Activated naive CD8-positive, alpha-beta T cell (primary cell): ENCODE measurements at regions not wholly inside any gene's neighbourhood (a gene's known extent, or its start where the extent isn't known, plus 50 kb on each side); places are given as distances from the start of the nearest gene placed in this dataset.
"Not testable (repeated sequence)": the region's sequence is repeated elsewhere in the genome, so short reads cannot be mapped to it uniquely, and the experiment has no call there.

ENCODE experiments used
- H3K27ac Mint-ChIP-seq: one replicate; pipeline ENCODE4 v1.8.0; 2021; ENCODE audit warnings: mixed read lengths
- H3K27me3 Mint-ChIP-seq: one replicate; pipeline ENCODE4 v1.8.0; 2021; ENCODE audit warnings: mixed read lengths
- H3K36me3 Mint-ChIP-seq: one replicate; pipeline ENCODE4 v1.8.0; 2021; ENCODE audit warnings: mixed read lengths
- H3K4me1 Mint-ChIP-seq: one replicate; pipeline ENCODE4 v1.8.0; 2021; ENCODE audit warnings: low read depth, mixed read lengths
- H3K4me3 Mint-ChIP-seq: one replicate; pipeline ENCODE4 v1.8.0; 2021; ENCODE audit warnings: mild to moderate bottlenecking, mixed read lengths
- H3K9me3 Mint-ChIP-seq: one replicate; pipeline ENCODE4 v1.8.0; 2021; ENCODE audit warnings: low read depth, mixed read lengths

- peaks cover 2% of the 10 kb centered on the region for H3K36me3 Mint-ChIP-seq
- H3K9me3 Mint-ChIP-seq = no peaks in the 10 kb centered on the region
- H3K4me1 Mint-ChIP-seq = no peaks in the 10 kb centered on the region
- H3K27ac Mint-ChIP-seq = no peak overlapping the region
- peaks cover 8% of the 10 kb centered on the region for H3K27me3 Mint-ChIP-seq
- no peak overlapping the region for H3K4me3 Mint-ChIP-seq
Measured at GRCh38 chr4:158958489-158959270, 144.2 kb upstream of the RAPGEF2 start.

- no peaks in the 10 kb centered on the region for H3K4me1 Mint-ChIP-seq
- H3K36me3 Mint-ChIP-seq = no peaks in the 10 kb centered on the region
- no peak overlapping the region for H3K27ac Mint-ChIP-seq
- no peak overlapping the region for H3K4me3 Mint-ChIP-seq
- no peaks in the 10 kb centered on the region for H3K9me3 Mint-ChIP-seq
- peaks cover 11% of the 10 kb centered on the region for H3K27me3 Mint-ChIP-seq
Measured at GRCh38 chr4:158962393-158962792, 140.5 kb upstream of the RAPGEF2 start.

- H3K27ac Mint-ChIP-seq, H3K9me3 Mint-ChIP-seq, H3K4me1 Mint-ChIP-seq, H3K4me3 Mint-ChIP-seq, H3K36me3 Mint-ChIP-seq: not testable (repeated sequence)
- peaks cover 11% of the 10 kb centered on the region for H3K27me3 Mint-ChIP-seq
Measured at GRCh38 chr4:158963282-158963681, 139.6 kb upstream of the RAPGEF2 start.

DNA sequence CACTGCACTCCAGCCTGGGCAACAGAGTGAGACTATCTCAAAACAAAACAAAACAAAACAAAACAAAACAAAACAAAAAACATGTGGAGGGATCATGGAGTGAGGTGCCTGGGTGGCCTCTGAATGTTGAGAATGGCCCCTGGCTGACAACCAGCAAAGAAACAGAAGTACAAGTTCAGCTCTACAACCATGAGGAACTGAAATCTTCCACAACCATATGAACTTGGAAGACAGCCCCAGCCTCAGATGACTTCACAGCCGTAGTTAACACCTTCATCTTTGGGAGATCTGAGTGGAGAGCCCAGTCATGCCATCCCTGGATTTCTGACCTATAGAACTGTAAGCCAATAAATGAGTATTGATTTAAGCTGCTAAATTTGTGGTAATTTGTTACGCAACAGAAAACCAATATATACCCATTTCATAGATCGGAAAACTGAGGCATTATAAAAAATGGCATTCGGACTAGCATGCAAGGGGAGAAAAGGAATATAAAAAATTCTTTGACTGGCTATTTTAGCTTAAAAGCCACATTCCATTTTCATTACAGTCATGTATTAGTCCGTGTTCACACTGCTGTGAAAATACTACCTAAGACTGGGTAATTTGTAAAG lies 138.7 kb upstream of the RAPGEF2 start:
- Mint-ChIP-seq H3K27ac (no peak overlapping the region), H3K27me3 (peaks cover 11% of the 10 kb centered on the region), H3K9me3 (no peaks in the 10 kb centered on the region), H3K36me3 (no peaks in the 10 kb centered on the region), H3K4me3 (no peak overlapping the region), H3K4me1 (no peaks in the 10 kb centered on the region)

DNA sequence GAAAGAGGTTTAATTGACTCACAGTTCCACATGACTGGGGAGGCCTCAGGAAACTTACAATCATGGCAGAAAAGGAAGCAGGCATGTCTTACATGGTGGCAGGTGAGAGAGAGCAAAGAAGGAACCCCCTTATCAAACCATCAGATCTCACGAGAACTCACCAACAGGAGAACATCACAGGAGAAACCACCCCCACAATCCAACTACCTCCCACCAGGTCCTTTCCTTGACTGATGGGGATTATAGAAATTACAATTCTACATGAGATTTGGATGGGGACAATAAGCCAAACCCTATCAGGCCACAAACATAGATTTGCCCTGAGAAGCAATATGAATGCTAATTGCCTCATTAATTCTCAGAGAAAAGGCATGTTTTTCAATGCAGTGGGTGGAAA lies 138.2 kb upstream of the RAPGEF2 start:
- no peaks in the 10 kb centered on the region for H3K36me3 Mint-ChIP-seq
- H3K27me3 Mint-ChIP-seq = peaks cover 11% of the 10 kb centered on the region
- no peaks in the 10 kb centered on the region for H3K9me3 Mint-ChIP-seq
- no peak overlapping the region for H3K4me3 Mint-ChIP-seq
- H3K4me1 Mint-ChIP-seq = no peaks in the 10 kb centered on the region
- H3K27ac Mint-ChIP-seq = no peak overlapping the region

- Mint-ChIP-seq H3K4me3 (no peak overlapping the region), H3K27me3 (peaks cover 11% of the 10 kb centered on the region), H3K4me1 (no peaks in the 10 kb centered on the region), H3K27ac (no peak overlapping the region), H3K9me3 (no peaks in the 10 kb centered on the region), H3K36me3 (no peaks in the 10 kb centered on the region)
Measured at GRCh38 chr4:158965226-158965625, 137.7 kb upstream of the RAPGEF2 start.

- Mint-ChIP-seq H3K9me3 (no peaks in the 10 kb centered on the region), H3K4me1 (no peaks in the 10 kb centered on the region), H3K36me3 (no peaks in the 10 kb centered on the region), H3K27me3 (peaks cover 10% of the 10 kb centered on the region), H3K27ac (no peak overlapping the region), H3K4me3 (no peak overlapping the region)
Measured at GRCh38 chr4:158966091-158966490, 136.8 kb upstream of the RAPGEF2 start.

DNA sequence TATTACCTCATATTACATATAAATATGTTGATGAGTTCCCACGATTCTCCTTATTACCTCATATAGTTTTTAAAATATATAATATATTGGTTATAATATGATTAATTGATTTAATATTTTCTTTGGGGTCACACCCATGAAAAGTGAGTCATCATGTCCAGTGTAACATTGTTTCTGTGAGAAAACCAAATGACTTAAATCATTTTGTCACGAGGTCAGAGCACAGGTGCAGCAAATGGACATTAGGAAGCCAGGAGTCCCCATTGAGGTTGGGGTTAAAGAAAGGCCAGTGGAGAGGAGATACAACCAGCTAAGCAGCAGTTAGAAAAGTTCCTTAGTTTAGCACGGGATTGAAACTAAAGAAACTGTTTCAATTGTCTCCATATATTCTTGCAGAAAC lies 133.9 kb upstream of the RAPGEF2 start:
- no peaks in the 10 kb centered on the region for H3K4me1 Mint-ChIP-seq
- peaks cover 3% of the 10 kb centered on the region for H3K27me3 Mint-ChIP-seq
- no peaks in the 10 kb centered on the region for H3K36me3 Mint-ChIP-seq
- no peak overlapping the region for H3K4me3 Mint-ChIP-seq
- no peak overlapping the region for H3K27ac Mint-ChIP-seq
- no peaks in the 10 kb centered on the region for H3K9me3 Mint-ChIP-seq

DNA sequence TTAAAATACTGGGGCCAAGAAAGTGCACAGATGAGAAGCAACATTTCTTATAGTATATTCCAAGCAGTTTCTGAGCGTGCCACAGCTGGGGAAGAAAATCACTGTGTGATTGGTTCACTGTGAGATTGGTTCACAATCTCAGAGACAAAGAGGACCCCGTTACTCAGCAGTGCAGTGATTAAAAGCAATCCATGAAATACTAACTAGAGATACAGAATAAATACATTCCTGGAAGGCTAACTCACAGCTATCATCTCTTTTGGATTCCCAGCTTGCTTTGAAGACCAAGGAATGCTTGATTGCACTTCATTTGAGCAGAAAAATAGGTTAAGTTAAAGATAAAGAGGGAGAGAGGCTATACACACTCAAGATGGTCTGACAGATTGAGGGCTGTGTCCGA lies 132.1 kb upstream of the RAPGEF2 start:
- Mint-ChIP-seq H3K27ac (no peak overlapping the region), H3K27me3 (no peaks in the 10 kb centered on the region), H3K4me1 (no peaks in the 10 kb centered on the region), H3K4me3 (no peak overlapping the region), H3K36me3 (no peaks in the 10 kb centered on the region), H3K9me3 (no peaks in the 10 kb centered on the region)

DNA sequence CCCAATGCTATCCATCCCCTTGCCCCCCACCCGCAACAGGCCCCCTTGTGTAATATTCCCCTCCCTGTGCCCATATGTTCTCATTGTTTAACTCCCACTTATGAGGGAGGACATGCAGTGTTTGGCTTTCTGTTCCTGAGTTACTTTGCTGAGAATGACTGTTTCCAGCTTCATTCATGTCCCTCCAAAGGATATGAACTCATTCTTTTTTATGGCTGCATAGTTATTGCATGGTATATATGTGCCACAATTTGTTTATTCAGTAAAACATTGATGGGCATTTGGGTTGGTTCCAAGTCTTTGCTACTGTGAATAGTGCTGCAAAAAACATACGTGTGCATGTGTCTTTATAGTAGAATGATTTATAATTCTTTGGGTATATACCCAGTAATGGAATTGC lies 128.4 kb upstream of the RAPGEF2 start:
- peaks cover 12% of the 10 kb centered on the region for H3K27me3 Mint-ChIP-seq
- H3K36me3 Mint-ChIP-seq, H3K4me1 Mint-ChIP-seq, H3K27ac Mint-ChIP-seq, H3K4me3 Mint-ChIP-seq, H3K9me3 Mint-ChIP-seq: not testable (repeated sequence)

GRCh38 chr4:158980711-158981110 lies 122.2 kb upstream of the RAPGEF2 start:
- H3K27me3 Mint-ChIP-seq = peaks cover 15% of the 10 kb centered on the region
- H3K9me3 Mint-ChIP-seq, H3K4me3 Mint-ChIP-seq, H3K27ac Mint-ChIP-seq, H3K4me1 Mint-ChIP-seq, H3K36me3 Mint-ChIP-seq: not testable (repeated sequence)

GRCh38 chr4:158991534-158992155 lies 111.2 kb upstream of the RAPGEF2 start:
- Mint-ChIP-seq H3K36me3 (no peaks in the 10 kb centered on the region), H3K9me3 (no peaks in the 10 kb centered on the region), H3K27me3 (peaks cover 3% of the 10 kb centered on the region), H3K27ac (no peak overlapping the region), H3K4me1 (no peaks in the 10 kb centered on the region), H3K4me3 (no peak overlapping the region)

DNA sequence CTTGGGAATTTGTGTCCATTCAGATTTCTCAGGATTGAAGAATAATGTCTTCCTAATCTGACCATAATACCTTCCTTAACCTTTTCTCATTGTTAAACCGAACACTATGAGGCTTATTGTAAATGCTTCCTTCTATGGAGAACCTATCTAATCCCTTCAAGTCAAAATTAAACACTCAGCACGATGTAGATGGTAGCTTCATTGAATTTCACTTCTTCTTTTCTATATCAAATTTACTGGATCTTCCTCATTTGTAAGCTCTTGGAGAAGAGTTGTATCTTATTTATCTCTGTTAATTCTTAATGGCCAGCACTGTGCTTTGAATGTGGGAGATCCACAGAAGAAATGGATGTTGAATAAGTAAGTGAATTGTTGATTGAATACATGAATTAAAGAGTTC lies 109.0 kb upstream of the RAPGEF2 start:
- no peaks in the 10 kb centered on the region for H3K36me3 Mint-ChIP-seq
- no peaks in the 10 kb centered on the region for H3K9me3 Mint-ChIP-seq
- peaks cover 3% of the 10 kb centered on the region for H3K27me3 Mint-ChIP-seq
- no peaks in the 10 kb centered on the region for H3K4me1 Mint-ChIP-seq
- no peak overlapping the region for H3K27ac Mint-ChIP-seq
- H3K4me3 Mint-ChIP-seq = no peak overlapping the region

DNA sequence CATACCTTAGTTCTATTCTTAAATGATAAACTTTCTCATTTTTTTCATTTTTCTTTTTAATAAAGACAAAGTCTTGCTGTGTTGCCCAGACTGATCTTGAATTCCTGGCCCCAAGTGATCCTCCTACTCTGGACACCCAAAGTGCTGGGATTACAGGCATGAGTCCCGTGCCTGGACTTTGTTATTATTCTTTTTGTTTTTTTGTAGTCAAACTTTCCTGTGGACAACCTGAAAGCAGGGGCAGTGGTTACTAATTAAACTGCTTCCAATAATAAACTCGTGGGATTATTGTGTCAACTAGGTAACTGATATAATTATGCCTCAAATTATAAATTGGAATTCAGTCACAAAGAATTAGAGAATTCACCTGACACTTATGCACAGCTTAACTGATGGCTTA lies 107.8 kb upstream of the RAPGEF2 start:
- Mint-ChIP-seq H3K4me1 (no peaks in the 10 kb centered on the region), H3K9me3 (no peaks in the 10 kb centered on the region), H3K27me3 (peaks cover 3% of the 10 kb centered on the region), H3K27ac (no peak overlapping the region), H3K36me3 (no peaks in the 10 kb centered on the region), H3K4me3 (no peak overlapping the region)

DNA sequence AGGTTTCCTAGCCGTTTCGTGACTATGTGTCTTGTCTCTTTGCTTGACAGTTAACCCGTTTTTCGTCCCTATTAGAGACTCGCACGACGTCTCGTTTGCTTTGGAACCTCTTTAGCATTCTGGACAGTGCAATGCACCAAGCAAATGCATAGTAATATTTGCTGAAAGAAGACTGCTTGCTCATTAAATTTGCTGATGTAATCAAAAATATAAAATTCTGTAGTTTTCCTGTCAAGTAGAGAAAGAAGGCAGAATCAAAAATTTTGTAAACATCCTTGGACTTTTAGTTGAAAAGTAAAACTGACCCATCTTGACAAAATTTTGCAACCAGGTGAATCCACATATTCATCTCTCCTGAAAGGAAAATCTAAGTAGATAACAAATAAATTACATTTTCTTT lies 106.9 kb upstream of the RAPGEF2 start:
- Mint-ChIP-seq H3K27ac (no peak overlapping the region), H3K4me1 (no peaks in the 10 kb centered on the region), H3K4me3 (no peak overlapping the region), H3K9me3 (no peaks in the 10 kb centered on the region), H3K27me3 (no peaks in the 10 kb centered on the region), H3K36me3 (no peaks in the 10 kb centered on the region)

GRCh38 chr4:158996669-158997074 lies 106.2 kb upstream of the RAPGEF2 start:
- Mint-ChIP-seq H3K27ac (no peak overlapping the region), H3K4me1 (no peaks in the 10 kb centered on the region), H3K36me3 (no peaks in the 10 kb centered on the region), H3K27me3 (no peaks in the 10 kb centered on the region), H3K9me3 (no peaks in the 10 kb centered on the region), H3K4me3 (no peak overlapping the region)
